ENCODE measurements at regions not wholly inside any gene's neighbourhood (a gene's known extent, or its start where the extent isn't known, plus 50 kb on each side); places are given as distances from the start of the nearest gene placed in this dataset.

GRCh38 chr1:5456090-5456811 is 536.0 kb downstream of the NPHP4 start:
- DNase-seq, result no peak

GRCh38 chr1:5455651-5456050 is 536.6 kb downstream of the NPHP4 start:
- no peak for DNase-seq

GRCh38 chr1:5455056-5455455 is 537.2 kb downstream of the NPHP4 start:
- no peak for DNase-seq

GRCh38 chr1:5453347-5453746 is 538.9 kb downstream of the NPHP4 start:
- DNase-seq, result no peak

GRCh38 chr1:5451671-5452070 is 540.6 kb downstream of the NPHP4 start:
- no peak for DNase-seq

GRCh38 chr1:5448486-5448885 is 543.7 kb downstream of the NPHP4 start:
- DNase-seq, result peak; percentile 48

- no peak for DNase-seq
These were observed 544.7 kb downstream of the NPHP4 start for GRCh38 chr1:5447503-5447960.

- no peak for DNase-seq
These were observed 547.8 kb downstream of the NPHP4 start for GRCh38 chr1:5444396-5444795.

GRCh38 chr1:5436808-5437207 is 555.4 kb downstream of the NPHP4 start:
- no peak for DNase-seq

- DNase-seq, result no peak
These were observed 556.8 kb downstream of the NPHP4 start for GRCh38 chr1:5435414-5435813.

GRCh38 chr1:5432436-5432835 is 559.8 kb downstream of the NPHP4 start:
- DNase-seq, result no peak

GRCh38 chr1:5430911-5431697 is 561.1 kb downstream of the NPHP4 start:
- DNase-seq, result no peak

- DNase-seq, result no peak
These were observed 562.1 kb downstream of the NPHP4 start for GRCh38 chr1:5430136-5430535.

- no peak for DNase-seq
These were observed 563.9 kb downstream of the NPHP4 start for GRCh38 chr1:5428351-5428750.

- DNase-seq, result no peak
These were observed 565.1 kb downstream of the NPHP4 start for GRCh38 chr1:5427026-5427613.

- no peak for DNase-seq
These were observed 567.2 kb downstream of the NPHP4 start for GRCh38 chr1:5424802-5425703.

GRCh38 chr1:5423109-5423508 is 569.1 kb downstream of the NPHP4 start:
- DNase-seq, result peak; percentile 47

- DNase-seq, result no peak
These were observed 572.7 kb downstream of the NPHP4 start for GRCh38 chr1:5419501-5419900.

- no peak for DNase-seq
These were observed 575.7 kb downstream of the NPHP4 start for GRCh38 chr1:5416518-5416917.

GRCh38 chr1:5415606-5416005 is 576.6 kb downstream of the NPHP4 start:
- DNase-seq, result no peak

- no peak for DNase-seq
These were observed 581.6 kb downstream of the NPHP4 start for GRCh38 chr1:5410652-5411051.

GRCh38 chr1:5408401-5408800 is 583.8 kb downstream of the NPHP4 start:
- DNase-seq, result no peak

- DNase-seq, result no peak
These were observed 587.0 kb downstream of the NPHP4 start for GRCh38 chr1:5405263-5405662.

Measured in CD4-positive, alpha-beta T cell treated with Interleukin-21 for 1 hour (primary cell).